HG02885 (cell line): ENCODE measurements at regions not wholly inside any gene's neighbourhood (a gene's known extent, or its start where the extent isn't known, plus 50 kb on each side); places are given as distances from the start of the nearest gene placed in this dataset.
"Not testable (repeated sequence)": the region's sequence is repeated elsewhere in the genome, so short reads cannot be mapped to it uniquely, and the experiment has no call there.

Source experiments
- ATAC-seq: cut with Tn5 transposase; IDR thresholded peaks from one replicate; pipeline ENCODE4 v1.9.1; 2021; ENCODE audit warnings: mild to moderate bottlenecking; ENCODE audit not compliant: unreplicated experiment, poor library complexity

DNA sequence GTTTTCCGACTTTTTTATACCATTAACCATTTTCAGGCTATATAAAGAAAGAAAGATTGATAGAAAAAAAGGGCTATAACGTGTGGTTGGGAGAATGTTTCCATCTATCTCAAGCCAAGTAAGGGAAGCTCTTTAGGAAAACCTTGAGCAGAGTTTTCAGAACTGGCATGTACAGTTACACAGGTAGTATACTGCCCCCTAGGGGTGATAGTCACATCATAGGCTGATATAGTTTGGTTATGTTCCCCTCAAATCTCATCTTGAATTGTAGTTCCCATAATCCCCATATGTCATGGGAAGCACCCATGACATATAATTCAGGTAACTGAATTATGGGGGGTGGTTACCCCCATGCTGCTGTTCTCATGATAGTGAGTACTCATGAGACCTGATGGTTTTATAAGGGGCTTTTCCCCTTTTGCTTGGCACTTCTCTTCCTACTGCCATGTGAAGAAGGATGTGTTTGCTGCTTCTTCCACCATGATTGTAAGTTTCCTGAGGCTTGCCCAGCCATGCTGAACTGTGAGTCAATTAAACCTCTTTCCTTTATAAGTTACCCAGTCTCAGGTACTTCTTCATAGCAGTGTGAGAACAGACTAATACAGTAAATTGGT, 186.8 kb downstream of the TMA16 start:
- ATAC-seq, result peak; percentile 82

GRCh38 chr4:163688856-163689255, 194.4 kb downstream of the TMA16 start:
- ATAC-seq, result no peak

- no peak for ATAC-seq
These were observed 198.7 kb downstream of the TMA16 start for GRCh38 chr4:163693211-163693610.

DNA sequence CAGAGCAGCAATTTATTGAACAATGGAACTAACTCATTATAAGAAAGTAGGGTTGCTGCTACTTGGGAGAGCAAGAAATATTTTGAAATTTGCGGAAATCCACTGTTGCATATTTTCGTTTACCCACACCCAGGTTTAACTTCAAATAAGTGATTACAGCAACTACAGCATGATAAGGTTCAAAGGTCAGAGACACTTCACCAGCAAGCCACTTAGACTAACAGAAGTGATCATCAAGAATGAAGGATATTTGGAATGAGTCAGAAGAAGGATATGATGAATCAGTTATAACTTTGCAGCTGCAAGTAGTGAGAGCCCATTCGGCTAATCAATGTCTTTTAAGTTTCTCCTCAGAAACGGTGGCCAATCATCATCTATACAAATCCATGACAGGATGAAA, 199.3 kb downstream of the TMA16 start:
- no peak for ATAC-seq

DNA sequence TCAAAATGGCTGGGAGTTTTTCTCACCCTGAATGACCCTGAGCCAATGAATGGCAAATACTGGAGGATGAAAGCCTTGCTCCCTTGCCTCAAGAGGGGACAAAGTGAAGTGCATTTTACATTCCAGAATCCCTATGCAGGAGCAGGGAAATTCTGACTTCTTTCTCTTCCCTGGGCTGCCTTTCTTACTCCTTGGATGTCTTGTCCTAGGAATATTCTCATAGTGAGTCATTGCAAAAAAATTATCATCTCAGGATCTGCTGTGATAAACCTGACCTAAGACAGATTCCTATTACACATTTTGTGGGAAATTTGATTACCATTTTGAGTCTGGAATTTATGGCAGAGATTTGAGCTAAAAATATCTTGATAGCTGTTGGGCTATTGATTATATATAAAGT, 199.9 kb downstream of the TMA16 start:
- no peak for ATAC-seq

GRCh38 chr4:163697121-163697520, 202.6 kb downstream of the TMA16 start:
- ATAC-seq, result no peak

GRCh38 chr4:163700383-163700782, 205.9 kb downstream of the TMA16 start:
- ATAC-seq, result not testable (repeated sequence)

DNA sequence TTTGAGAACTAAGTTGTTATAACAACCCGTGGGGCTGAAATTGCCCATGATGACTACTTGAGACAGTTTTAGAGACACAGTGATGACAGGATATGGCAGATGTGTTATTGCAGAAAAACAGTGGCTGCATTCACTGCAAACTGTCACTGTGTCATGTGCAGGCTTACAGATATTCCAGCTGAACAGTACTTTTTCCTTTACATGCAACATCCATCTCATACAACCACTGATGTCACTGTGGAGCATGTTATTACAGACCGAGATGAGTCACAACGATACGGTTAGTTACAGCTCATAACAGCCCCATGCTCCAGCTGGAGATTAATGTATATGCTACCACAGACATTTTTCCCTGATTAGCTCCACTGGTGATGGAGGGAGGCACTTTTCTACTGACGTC, 207.4 kb downstream of the TMA16 start:
- peak; percentile 98 for ATAC-seq

- ATAC-seq, result no peak
These were observed 208.2 kb downstream of the TMA16 start for GRCh38 chr4:163702736-163703135.

DNA sequence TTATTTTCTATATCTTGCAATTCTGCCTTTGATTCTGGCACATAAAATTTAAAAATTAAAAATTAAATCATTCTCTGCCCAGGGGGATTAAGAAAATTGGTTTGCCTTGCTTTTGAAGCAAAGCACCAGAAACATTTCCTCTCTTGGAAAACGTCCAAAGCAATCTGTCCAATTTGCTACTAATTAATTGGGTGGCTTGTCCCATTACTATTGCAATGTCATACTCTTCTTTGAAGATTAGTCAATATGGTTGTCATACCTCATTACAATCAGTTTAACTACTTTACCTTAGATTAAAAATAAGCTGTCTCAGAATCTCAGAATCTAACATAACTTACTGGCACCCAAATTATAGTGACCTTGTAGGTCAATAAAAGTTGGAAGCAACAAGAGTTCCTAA, 208.8 kb downstream of the TMA16 start:
- no peak for ATAC-seq

DNA sequence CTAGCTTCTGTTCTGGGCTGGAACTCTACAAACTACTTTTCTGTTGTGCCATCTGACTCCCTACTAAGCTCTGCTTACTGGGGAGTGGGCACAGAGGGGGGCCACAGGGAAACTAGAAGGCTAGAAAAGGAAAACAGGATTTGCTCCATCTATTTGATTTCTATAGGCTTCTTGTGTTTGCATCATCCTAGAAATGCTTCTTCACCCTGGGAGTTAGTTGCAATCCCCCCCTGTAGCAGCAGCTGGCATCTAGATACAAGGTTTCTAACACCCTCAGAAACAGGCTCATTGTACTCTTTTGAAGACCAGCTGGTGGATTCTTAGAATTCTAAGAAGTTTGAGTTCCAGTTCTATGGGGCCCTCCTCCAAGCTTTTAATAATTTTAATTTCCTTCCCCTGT, 213.4 kb downstream of the TMA16 start:
- ATAC-seq, result no peak

DNA sequence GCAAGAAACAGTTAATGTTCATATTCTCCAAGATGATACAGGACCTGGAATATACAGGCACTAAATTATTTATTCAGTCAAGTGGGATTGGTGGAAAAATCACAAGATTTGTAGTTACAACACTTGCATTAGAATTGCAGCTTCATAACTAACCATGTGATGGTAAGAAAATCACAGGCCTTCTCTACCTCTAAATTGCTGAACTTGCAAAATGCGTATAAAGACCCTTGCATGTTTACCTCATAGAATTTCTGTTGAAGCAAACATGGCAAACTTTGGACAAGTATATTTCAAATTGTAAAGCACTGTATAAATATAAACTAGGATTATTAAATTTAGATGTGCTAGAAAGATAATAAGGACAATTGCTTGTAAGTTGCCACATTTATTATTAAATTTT, 215.1 kb downstream of the TMA16 start:
- ATAC-seq, result no peak

DNA sequence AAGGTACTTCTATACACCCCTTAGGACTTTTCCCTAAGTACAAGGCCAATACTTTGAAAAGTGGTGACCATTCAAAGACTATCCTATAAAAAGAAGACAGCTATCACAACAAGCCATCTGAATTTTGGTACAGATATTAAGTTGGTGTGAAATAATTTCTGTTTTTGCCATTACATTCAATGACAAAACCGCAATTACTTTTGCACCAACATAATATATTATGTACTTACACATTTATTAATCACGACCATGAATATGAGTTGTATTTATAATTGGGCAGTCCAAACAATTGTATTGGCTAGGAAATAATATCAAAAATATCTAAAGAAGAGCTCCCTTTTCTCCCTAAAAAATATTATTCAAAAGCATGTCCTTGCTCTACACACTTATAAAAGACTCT, 215.7 kb downstream of the TMA16 start:
- no peak for ATAC-seq

- ATAC-seq, result not testable (repeated sequence)
These were observed 230.0 kb downstream of the TMA16 start for GRCh38 chr4:163724495-163724894.

- no peak for ATAC-seq
These were observed 232.2 kb downstream of the TMA16 start for GRCh38 chr4:163726641-163727040.

DNA sequence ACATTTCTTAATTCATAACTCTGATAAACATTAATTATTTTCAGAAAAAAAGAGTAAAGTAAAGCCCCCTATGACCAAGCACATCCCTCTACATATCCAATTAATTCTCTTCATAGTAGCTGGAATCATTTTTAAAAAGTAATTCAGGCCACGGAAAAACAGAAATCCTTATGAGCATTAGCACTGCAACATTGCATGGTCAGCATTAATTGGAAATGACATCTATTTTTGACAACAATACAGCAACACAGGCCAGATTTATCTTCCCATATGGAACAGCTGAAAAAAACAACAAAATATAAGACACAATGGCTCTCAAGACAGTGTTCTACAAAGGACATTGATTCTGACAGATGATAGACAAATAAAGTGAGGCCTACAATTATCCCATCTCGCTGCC, 236.6 kb downstream of the TMA16 start:
- no peak for ATAC-seq

GRCh38 chr4:163732473-163732872, 238.0 kb downstream of the TMA16 start:
- no peak for ATAC-seq

GRCh38 chr4:163736876-163737275, 242.4 kb downstream of the TMA16 start:
- ATAC-seq, result no peak

DNA sequence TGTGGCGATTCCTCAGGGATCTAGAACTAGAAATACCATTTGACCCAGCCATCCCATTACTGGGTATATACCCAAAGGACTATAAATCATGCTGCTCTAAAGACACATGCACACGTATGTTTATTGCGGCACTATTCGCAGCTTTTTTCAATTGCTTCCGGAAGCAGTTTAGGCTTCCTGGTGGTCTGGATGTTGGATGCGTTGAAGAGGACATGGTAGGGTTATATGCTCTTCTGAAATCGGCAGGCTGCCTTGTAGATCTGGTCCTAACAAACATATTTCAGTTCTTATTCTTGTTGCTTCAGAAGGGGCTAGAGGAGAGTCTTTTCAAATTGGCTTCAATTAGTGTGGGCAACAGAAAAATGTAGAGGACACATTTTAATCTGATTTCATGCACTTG, 243.4 kb downstream of the TMA16 start:
- ATAC-seq, result not testable (repeated sequence)

GRCh38 chr4:163738521-163738920, 244.0 kb downstream of the TMA16 start:
- no peak for ATAC-seq

GRCh38 chr4:163744861-163745260, 250.4 kb downstream of the TMA16 start:
- ATAC-seq, result peak; percentile 97

GRCh38 chr4:163747293-163747692, 252.8 kb downstream of the TMA16 start:
- no peak for ATAC-seq

DNA sequence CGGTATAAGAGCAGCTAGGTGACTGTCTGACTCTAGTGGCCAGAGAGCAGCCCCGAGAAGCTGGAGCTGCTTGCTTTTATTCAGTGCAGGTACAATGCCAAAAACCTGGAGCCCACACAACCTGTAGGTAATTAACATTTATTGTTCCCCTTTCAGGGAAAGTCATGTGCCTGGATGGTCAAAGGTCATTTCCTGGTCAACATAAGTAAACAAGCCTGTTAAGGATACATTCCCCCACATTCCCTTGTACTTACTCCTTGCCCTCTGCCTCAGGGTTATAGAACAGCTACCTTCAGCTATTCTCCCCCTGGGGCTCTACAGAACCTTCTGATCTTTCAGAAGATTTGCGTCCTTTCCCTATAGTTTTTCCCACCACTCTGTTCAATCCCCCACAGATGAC, 253.4 kb downstream of the TMA16 start:
- no peak for ATAC-seq
